HG03025 (cell line): ENCODE measurements at regions not wholly inside any gene's neighbourhood (a gene's known extent, or its start where the extent isn't known, plus 50 kb on each side); places are given as distances from the start of the nearest gene placed in this dataset.
A peak's percentile ranks its signal among the peaks of the same experiment; 100 is the strongest.
"Not testable (repeated sequence)": the region's sequence is repeated elsewhere in the genome, so short reads cannot be mapped to it uniquely, and the experiment has no call there.

Experiments
- ATAC-seq: cut with Tn5 transposase; IDR thresholded peaks from one replicate; pipeline ENCODE4 v1.9.1; 2021; ENCODE audit warnings: mild to moderate bottlenecking, moderate library complexity; ENCODE audit not compliant: unreplicated experiment, low FRiP score

DNA sequence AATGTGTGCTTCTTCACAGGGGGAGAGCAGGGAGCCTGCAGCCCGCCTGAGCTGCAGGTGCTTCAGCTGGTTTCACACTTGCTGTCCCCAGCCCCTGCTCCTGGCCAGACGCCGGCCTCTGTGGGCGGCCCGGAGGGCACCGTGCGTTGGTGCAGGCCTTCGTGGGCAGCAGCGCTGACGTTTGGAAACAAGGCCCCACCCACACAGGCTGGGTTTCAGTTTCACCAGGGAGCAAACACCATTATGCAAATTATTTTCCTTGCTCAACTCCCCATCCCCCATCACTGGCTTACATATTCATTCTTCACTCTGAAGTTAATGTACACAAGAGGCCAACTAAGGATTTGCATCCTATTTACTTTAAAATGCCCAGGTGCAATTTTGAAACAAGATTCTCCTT lies 343.2 kb downstream of the BCL2L11 start:
- peak; percentile 85 for ATAC-seq

DNA sequence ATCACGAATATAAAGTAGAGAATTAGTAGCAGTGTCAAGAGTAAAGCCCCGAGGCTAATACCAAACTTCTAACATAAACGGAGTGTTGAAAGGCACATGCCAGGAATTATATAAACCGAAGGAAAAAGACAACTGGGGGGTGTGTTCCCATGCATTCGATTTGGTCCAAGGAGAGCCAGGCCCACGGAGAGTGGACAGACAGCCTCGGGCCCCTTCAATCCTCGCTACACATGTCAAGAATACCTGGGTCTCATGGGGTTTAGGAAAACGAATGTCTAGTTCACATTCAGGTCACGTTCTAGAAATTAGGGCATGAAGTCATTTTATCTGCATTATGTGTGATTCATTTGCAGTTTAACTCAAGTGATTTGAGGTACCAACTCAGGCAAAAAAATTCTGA lies 343.7 kb downstream of the BCL2L11 start:
- ATAC-seq: not testable (repeated sequence)

DNA sequence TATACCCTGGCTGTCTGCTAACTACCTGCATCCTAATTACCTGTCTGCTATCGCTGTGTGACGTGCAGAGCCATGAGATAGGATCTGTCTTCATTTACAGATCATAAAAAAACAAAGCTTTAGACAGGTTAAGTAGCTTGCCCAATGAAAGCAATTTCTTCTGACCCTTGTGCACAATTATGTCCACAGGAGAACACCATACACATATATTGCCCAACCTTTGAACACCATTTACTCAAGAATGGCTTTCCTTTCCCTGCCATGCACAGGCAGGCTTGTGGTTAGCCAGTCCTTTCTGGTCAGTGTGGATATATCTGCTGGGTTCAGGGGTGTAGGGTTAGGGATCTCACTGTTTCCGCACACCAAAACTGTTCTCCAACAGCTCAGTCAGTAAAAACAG lies 344.8 kb downstream of the BCL2L11 start:
- ATAC-seq: not testable (repeated sequence)

DNA sequence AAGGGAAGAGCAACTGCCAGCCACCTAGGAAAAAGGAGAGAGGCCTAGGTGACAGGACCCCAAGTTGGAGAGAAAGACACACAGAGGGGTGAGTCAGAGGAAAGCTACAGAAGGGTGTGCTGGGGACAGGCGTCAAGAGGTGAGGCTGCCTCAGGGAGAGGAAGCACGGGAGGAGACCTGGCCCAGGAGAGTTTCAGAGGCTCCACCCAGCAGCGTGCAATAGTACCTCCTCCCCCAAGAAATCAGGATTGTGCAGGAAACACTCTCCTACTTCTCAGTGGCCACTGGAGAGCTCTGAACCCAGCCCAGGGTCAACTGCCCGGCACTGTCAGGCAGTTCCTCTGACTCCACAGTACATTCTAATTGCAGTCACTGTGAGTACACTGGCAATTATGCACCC lies 346.0 kb downstream of the BCL2L11 start:
- not testable (repeated sequence) for ATAC-seq

DNA sequence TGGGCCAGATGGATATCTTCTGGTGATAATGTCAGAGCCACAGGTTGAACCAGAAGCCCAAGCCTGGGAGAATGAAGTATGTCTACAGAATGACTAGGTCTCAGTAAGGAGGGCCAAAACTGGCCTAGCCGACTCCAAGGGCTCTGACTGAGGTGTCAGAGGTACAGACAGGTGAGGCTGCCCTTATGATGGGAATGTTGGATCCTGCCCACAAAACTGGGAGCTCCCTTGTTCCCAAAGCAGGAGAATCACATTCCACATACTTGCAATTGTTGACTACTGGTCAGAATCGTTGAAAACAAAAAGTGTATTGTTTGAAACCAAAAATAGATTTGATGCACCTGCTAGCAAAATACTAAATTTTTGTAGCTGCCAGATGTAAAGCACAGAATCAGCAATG lies 350.2 kb downstream of the BCL2L11 start:
- not testable (repeated sequence) for ATAC-seq

DNA sequence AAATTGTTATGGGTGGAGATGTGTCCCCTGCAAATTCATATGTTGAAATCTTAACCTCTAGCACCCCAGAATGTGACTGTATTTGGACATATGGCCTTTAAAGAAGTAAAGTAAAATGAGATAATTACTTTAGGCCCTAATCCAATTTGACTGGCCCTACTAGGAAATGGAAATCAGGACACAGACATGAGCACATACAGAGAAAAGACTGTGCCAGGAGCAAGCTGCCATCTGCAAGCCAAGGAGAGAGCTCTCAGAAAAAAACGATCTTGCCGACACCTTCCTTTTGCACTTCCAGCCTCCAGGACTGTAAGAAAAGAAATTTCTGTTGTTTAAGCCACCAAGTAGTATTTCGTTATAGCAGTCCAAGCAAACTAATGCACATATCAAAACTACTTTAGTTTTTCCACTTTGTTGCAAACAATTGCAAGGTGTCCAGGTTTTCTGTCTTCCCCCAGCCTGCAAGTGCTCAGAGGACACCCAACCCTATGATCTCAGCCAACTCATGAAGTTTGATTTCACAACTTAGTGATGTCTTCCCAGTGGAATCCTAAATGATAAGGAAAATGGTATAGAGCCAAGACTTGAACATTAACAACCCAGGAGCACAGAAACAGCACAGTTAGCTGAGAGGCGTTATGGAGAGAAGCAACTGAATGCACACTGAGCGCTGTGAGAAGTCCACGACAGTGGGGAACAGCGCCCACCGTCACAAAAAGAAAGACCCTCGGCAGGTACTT lies 351.2 kb downstream of the BCL2L11 start:
- ATAC-seq: not testable (repeated sequence)

DNA sequence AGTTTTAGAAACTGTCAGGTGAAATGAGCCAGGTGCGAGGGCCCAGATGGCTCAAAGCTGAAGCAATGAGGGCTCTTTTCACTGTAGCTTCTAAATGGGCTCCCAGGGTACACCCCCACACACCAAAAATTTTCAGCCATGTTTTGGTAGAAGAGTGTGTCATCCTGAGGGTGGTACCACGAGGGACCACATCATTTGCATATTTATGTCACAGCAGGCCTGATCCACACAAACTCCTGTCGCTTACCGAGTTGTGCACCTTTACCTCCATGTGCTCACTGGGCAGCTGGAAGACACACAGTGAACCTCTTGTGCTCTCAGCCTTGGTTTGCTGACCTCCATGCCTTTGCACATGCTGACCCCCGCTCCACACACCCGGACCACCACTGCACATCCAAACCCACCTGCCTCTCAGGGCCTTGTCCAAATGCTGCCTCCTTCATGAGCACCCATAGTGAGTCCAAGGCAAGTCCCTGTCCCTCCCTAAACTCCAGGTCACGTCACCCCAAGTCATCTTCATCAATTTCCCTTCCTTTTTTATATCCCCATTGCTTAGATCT lies 352.2 kb downstream of the BCL2L11 start:
- not testable (repeated sequence) for ATAC-seq

DNA sequence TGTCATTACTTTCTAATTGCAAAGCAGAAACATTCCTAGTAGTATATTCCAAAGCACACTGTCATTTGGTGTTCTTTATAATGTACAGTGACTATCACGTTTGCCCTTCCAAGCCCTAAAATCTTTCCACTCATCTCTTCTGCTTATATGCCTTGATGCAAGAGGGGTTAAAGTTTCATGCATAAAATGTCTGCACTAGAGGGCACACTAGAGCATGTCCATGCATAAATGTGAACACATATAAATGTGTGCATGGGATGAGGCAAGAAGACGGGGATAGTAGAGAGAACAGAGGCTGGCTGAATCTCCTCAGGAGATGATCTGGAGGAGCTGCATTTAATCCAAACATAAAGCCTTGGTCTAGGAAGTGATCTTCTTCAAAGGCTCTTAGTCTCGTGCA lies 352.8 kb downstream of the BCL2L11 start:
- not testable (repeated sequence) for ATAC-seq

DNA sequence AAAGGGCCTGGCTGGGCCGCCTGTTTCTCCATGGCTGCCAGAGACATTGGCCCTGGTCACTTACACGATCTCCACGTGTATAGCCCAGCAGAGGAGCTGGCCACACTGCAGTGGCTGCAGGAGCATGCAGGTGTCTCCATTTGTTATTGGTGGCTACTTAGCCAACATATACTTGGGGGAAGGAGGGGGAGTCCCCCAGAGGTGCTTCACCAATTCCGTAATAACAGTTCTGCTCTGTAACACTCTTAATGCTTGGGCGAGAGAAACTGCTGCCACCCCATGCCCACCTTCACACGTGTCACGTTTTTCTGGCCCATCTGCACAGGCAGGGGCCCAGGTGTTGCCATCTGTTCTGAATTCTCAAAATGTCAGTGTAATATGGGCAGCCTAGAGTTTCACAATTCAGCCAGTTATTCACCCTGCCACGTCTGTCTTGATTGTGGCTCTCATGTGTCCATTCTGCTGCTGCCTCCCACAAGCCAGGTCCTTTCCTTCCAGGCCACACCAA lies 353.5 kb downstream of the BCL2L11 start:
- not testable (repeated sequence) for ATAC-seq

DNA sequence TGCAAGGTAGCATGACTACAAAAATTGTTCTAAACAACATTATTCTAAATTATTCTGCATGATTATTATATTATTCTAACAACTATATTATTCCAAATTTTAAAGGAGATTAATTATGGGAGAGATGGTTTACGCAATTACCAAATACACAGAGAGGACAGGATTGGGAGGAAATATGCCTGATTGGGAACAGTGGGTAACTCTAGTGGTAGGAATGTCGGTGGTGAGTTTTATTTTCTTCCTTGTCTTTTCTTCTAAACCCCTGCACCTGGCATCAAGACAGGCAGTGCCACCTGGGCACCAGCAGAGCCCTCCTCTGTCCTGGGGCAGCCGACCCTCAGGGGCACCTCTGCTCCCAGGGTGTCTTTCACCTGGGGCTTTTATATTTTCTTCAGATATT lies 357.6 kb downstream of the BCL2L11 start:
- not testable (repeated sequence) for ATAC-seq

DNA sequence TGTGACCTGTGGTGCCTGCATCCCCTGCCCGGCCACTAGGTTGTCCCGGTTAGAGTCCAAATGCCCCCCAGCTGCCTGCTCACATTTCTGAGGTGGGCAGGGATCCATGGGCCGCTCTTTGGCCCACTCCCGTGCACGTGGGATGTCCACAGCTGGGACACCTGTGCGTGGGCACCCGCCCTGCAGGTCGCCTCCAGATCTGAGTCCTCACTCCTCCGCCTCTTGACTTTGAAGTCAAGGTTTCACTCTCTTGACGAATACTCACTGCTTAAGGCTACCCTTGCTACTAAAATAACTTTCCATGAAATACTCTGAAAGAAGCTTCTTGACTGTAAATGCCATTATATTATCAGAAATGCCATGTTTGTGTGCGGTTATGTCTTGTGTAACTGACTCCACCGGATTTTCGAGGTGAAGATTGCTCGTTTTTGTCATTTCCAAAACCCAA lies 358.2 kb downstream of the BCL2L11 start:
- peak; percentile 59 for ATAC-seq

DNA sequence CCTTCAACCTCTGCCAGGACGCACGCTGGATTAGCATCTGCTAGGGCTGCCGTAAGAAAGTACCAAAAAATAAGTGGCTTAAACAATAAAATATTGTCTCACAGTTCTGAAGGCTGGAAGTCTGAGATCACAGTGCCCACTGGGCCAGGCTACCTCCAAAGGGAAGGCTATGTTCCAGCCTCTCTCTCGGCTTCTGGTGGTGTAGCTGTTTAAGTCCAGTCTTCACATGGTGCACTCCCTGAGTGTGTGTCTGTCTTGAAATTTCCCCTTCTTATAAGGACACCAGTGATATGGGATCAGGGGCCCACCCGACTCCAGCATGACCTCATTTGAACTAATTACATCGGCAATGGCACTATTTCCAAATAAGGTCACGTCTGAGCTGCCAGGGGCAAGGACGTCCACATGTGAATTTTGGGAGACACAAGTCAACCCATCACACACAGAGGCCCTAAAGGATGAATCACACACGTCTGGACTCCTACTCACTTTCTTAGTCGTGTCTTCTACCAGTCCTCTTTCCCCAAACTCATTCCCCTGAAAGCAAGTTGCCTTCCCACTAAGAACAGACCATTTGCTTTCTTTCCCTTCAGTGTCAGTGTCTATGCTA lies 359.4 kb downstream of the BCL2L11 start:
- ATAC-seq: not testable (repeated sequence)

DNA sequence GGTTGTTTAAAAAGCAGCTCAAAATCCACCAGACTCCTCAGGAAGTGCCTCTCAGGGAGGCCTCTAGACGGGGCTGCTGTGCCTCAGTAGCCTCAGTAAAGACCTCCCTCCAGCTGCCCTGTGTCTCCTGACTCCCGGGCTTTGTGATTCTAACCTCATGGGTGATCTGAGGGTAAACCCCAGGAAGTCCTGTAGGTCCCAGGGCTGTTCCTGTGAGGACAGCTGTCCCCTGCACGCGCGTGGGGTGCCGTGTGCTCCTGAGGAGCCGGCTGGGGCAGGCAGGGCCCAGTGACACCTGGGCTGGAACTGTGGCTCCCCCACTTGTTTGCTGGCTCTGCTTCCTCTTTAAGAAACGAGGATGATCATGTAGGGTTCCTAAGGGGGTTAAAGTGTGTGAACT lies 359.9 kb downstream of the BCL2L11 start:
- not testable (repeated sequence) for ATAC-seq

DNA sequence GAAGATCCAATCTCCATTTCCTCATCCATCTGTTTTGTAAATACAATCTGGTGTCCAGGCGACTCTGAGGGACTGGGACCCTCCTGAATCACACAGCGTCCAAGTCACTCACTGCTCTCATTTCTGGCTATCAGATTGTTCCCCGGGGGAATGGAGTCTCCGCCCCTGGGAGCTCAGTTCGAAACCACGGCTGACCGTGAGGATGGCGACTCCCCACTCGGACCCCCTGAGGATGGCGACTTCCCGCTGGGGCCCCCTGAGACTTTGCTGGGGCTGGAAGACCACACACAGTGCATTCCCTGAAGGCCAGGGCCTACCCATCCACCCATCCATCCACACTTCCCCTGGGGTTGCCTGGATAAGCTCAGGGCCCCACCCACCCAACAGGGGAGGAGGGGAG lies 360.5 kb downstream of the BCL2L11 start:
- not testable (repeated sequence) for ATAC-seq

DNA sequence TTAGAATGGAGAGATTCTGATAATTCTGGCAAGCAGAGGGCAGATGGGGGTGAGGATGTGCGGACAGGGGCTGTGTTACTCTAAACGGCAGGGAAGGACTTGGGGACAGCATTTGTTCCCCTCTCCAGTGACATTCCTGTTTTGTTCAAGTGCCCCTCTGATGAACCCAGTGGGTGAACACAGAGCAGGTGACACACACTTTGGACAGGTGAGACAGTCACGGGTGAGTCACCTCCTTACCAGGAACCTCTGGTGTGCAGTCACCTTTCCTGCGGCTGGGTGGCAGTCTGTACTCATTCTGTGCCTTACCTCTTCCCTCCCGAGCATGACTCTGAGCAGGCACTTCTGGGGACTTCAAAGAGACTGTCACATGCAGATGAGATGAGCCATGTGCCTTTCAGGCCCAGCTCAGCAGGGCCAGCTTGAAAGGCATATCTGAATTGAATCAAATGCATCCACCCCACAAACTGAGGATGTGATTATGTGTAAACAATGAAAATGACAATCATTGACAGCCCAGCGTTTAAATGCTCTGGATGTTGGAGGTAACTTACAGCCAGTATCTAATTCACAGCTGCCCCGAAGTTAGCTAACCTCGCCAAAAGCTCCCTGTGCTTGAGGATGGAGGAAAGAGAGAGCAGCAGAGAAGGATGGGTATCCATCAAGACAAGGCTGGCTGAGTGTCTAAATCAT lies 362.4 kb downstream of the BCL2L11 start:
- peak; percentile 51 for ATAC-seq

DNA sequence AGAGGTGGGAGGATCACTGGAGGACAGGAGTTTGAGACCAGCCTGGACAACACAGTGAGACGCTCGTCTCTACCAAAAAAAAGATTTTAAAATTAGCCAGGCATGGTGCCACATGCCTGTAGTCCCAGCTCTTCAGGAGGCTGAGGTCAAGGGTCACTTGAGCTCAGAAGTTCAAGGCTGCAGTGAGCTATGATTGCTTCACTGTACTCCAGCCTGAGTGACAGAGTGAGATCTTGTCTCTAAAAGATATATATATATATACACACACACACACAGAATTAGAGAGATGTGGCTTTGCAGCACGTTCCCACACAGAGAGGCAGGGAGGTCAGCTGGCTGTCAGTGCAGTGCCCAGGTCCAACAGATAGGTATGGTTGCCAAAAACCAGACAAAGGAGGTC lies 363.4 kb downstream of the BCL2L11 start:
- ATAC-seq: not testable (repeated sequence)

DNA sequence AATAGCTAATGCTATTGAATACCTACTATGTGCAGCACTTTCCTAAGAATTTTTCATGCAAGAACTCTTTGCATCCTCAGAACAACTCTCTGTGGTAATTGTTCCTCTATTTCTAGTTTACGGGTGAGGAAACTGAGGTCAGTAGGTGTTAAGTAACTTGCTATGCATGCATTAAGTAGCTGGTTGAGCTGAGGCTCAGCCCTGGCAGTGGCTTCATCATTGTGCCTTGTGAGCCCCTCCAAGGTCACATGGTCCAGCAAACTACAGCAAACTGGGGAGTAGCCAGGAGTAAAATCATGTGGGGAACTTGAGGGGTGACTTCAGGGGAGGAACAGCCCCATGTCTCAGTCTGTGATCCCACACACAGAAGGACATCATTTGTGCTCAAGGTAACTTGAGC lies 365.2 kb downstream of the BCL2L11 start:
- not testable (repeated sequence) for ATAC-seq

DNA sequence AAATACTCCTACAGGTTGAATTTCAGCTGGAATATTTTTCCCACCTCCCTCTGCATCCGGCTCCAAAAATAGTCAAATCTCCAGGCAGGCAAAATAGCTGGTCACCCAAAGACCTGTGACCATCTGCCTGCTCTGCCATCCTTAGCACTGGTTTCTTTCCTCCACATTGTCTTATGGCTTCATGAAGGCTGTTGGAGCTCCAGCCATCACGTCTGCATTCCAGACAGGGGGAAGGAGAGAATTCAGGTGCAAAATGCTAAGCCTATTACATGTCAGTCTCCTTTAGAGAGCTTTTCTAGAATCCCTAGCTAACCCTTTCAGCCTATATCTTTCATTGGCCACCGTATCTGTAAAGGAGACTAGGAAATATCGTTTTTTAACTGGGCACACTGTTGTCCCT lies 367.7 kb downstream of the BCL2L11 start:
- not testable (repeated sequence) for ATAC-seq

DNA sequence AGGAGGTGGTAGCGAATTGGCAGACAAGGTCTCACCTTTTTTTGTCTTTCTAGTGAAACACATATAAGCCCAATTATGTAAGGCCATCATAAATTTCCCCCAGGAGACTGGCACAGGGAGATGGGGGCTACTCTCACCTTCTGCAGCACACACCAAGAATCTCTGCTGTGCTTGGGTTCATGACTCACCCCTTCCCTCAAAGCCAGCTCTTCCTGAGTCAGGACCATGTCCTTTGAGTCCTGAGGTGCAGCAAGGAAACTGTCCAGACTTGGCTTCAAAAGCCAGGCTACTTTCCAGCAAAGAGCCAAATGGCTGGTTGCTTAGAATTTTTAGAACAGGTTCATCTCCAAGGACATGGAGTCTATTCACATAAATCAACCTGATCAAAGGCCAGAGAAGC lies 368.7 kb downstream of the BCL2L11 start:
- ATAC-seq: not testable (repeated sequence)

DNA sequence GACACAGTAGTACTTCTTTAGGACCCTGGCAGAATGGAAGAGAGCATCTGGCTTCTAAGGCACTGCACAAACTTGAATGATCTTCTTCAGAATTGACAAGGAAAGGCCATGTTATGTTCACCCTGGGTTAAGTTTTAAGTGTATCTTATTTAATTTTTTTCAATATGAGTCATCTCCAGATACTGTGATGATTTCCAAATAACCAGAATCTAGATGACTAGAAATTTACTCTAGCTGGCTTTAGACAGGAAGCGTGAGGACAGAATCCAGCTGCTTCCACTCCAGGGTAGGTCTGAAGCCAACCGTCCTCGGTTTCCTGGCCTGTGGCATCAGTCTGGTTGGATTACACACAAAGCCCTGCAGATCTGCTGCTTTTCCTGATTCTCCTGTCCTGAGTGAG lies 370.5 kb downstream of the BCL2L11 start:
- ATAC-seq: not testable (repeated sequence)

DNA sequence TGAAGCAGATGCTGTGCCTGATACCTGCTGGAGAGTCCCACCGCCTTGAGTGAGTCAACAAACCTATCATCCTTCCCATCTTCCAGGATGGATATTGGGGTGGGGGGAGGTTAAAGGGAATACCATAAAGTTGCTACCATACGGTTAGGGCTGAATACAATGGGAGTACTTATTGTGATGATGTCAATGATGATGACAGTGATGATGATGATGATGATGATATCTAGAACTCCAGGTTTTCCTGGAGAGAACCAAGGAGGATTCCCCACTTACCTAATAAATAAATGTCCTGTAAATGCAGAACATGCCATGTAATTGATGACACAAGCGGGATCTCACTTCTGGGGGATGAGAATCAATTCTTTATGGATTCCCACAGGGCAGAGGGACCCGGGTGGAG lies 370.9 kb downstream of the BCL2L11 start:
- ATAC-seq: not testable (repeated sequence)
